HG02852 (cell line): ENCODE measurements at regions not wholly inside any gene's neighbourhood (a gene's known extent, or its start where the extent isn't known, plus 50 kb on each side); places are given as distances from the start of the nearest gene placed in this dataset.
A peak's percentile ranks its signal among the peaks of the same experiment; 100 is the strongest.
"Not testable (repeated sequence)": the region's sequence is repeated elsewhere in the genome, so short reads cannot be mapped to it uniquely, and the experiment has no call there.

Source experiments
- ATAC-seq: cut with Tn5 transposase; IDR thresholded peaks from one replicate; pipeline ENCODE4 v1.9.1; 2021; ENCODE audit warnings: mild to moderate bottlenecking, moderate library complexity; ENCODE audit not compliant: unreplicated experiment

- no peak for ATAC-seq
Observed at GRCh38 chr4:54861201-54861600, 203.4 kb downstream of the KIT start.

- no peak for ATAC-seq
Observed at GRCh38 chr4:54855191-54855854, 197.6 kb downstream of the KIT start.

- no peak for ATAC-seq
Observed at GRCh38 chr4:54852602-54853001, 194.8 kb downstream of the KIT start.

- ATAC-seq: no peak
Observed at GRCh38 chr4:54852054-54852453, 194.3 kb downstream of the KIT start.

- no peak for ATAC-seq
Observed at GRCh38 chr4:54844911-54845310, 187.2 kb downstream of the KIT start.

GRCh38 chr4:54843946-54844345 lies 186.2 kb downstream of the KIT start:
- peak; percentile 61 for ATAC-seq

- no peak for ATAC-seq
Observed at GRCh38 chr4:54843106-54843505, 185.3 kb downstream of the KIT start.

- no peak for ATAC-seq
Observed at GRCh38 chr4:54842656-54843055, 184.9 kb downstream of the KIT start.

- ATAC-seq: no peak
Observed at GRCh38 chr4:54842226-54842625, 184.5 kb downstream of the KIT start.

- ATAC-seq: no peak
Observed at GRCh38 chr4:54840992-54841768, 183.4 kb downstream of the KIT start.

- ATAC-seq: no peak
Observed at GRCh38 chr4:54840430-54840829, 182.7 kb downstream of the KIT start.

GRCh38 chr4:54838301-54838700 lies 180.5 kb downstream of the KIT start:
- ATAC-seq: no peak

GRCh38 chr4:54837576-54838140 lies 179.9 kb downstream of the KIT start:
- ATAC-seq: no peak

- not testable (repeated sequence) for ATAC-seq
Observed at GRCh38 chr4:54828361-54828760, 170.6 kb downstream of the KIT start.

GRCh38 chr4:54823616-54824015 lies 165.9 kb downstream of the KIT start:
- ATAC-seq: no peak

- ATAC-seq: no peak
Observed at GRCh38 chr4:54819034-54819433, 161.3 kb downstream of the KIT start.

GRCh38 chr4:54818481-54818880 lies 160.7 kb downstream of the KIT start:
- ATAC-seq: no peak

GRCh38 chr4:54813674-54814073 lies 155.9 kb downstream of the KIT start:
- ATAC-seq: no peak

GRCh38 chr4:54806351-54806750 lies 148.6 kb downstream of the KIT start:
- no peak for ATAC-seq

- ATAC-seq: no peak
Observed at GRCh38 chr4:54802336-54802735, 144.6 kb downstream of the KIT start.

- no peak for ATAC-seq
Observed at GRCh38 chr4:54800831-54801530, 143.2 kb downstream of the KIT start.

- ATAC-seq: no peak
Observed at GRCh38 chr4:54794579-54794978, 136.8 kb downstream of the KIT start.
